Activated CD8-positive, alpha-beta T cell treated with anti-CD3 and anti-CD28 coated beads, Interleukin-2, amount 10 ng/mL, durations not matched to agents 7 days and 5 days (primary cell): ENCODE measurements at regions not wholly inside any gene's neighbourhood (a gene's known extent, or its start where the extent isn't known, plus 50 kb on each side); places are given as distances from the start of the nearest gene placed in this dataset.

Source experiments
- ATAC-seq: fragments of 150-1000 bp; cut with Tn5 transposase; one replicate; pipeline ENCODE4 v1.10.0; 2021; ENCODE audit warnings: moderate library complexity
- CTCF ChIA-PET: fragments of 350-600 bp; sonication (Branson Sonifier 250); formaldehyde crosslinking; loops from one replicate; lab custom pipeline; 2021; ENCODE audit warnings: antibody characterized with exemption; lab: Charles Lee
- POLR2A ChIA-PET: fragments of 350-600 bp; sonication (Branson Sonifier 250); formaldehyde crosslinking; loops from one replicate; lab custom pipeline; 2021; ENCODE audit warnings: antibody characterized with exemption; lab: Charles Lee
- DNase-seq: peaks from one replicate; pipeline ENCODE4 v3.0.0-alpha.2; 2020
- H3K27ac Mint-ChIP-seq: one replicate; pipeline ENCODE4 v1.8.0; 2021; ENCODE audit warnings: mild to moderate bottlenecking, mixed read lengths
- H3K27me3 Mint-ChIP-seq: one replicate; pipeline ENCODE4 v1.8.0; 2021; ENCODE audit warnings: low read depth, mixed read lengths
- H3K36me3 Mint-ChIP-seq: one replicate; pipeline ENCODE4 v1.8.0; 2021; ENCODE audit warnings: low read depth, mixed read lengths
- H3K4me1 Mint-ChIP-seq: one replicate; pipeline ENCODE4 v1.8.0; 2021; ENCODE audit warnings: low read depth, mixed read lengths
- H3K4me3 Mint-ChIP-seq: one replicate; pipeline ENCODE4 v1.8.0; 2021; ENCODE audit warnings: mild to moderate bottlenecking, mixed read lengths
- H3K9me3 Mint-ChIP-seq: one replicate; pipeline ENCODE4 v1.8.0; 2022; ENCODE audit warnings: mixed read lengths; ENCODE audit not compliant: insufficient read depth

- CTCF ChIA-PET, result interaction anchor here (1.1 kb wide), 1 partner anchor 83 kb away, joined by 3 read pairs; no protein-coding TSS in a partner anchor
Observed at GRCh38 chr14:35986219-35986573, 160.1 kb downstream of the BRMS1L start.

DNA sequence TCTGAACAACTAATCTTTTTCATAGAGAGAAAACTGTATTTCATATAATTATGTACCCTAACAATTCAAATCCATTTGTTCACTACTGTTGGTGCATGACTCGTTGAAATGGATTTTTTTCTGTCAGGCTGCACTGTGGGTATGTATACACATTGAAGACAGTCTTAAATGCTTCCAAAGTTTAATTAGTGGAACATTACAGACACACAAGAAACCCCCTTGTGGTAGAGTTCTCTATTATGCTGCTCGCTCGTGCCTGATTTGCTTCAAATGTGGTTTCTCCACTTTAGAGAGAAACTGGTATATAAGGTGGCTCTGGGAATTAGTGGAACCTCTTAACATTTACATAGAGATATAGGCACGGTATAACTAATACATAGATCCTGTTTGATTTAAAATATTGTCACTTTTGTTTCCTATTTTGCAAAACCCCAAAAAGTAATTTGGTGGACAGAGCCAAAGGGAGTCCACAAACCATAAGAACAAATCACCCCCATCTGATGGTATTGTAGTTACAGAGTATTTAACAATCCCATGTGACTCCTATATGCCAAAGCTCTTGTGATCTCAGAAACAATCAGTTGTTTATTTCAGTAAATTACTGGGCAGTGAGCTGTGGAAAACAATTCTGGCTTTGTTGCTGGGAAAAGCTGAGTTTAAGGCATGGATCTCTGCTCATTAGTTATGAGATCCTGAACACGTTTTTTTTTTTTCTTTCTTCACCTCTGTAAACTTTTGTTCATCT is 159.5 kb downstream of the BRMS1L start:
- ChIA-PET POLR2A (no interaction called here), CTCF (interaction anchor here (1.1 to 1.2 kb wide), 2 partner anchors 83 to 102 kb away, joined by 3 read pairs; no protein-coding TSS in a partner anchor)
- H3K27ac Mint-ChIP-seq, result no peak overlapping the region
- H3K27me3 Mint-ChIP-seq, result peaks cover 1% of the 10 kb centered on the region
- ATAC-seq (no peak), DNase-seq (no peak)
- H3K36me3 Mint-ChIP-seq, result no peaks in the 10 kb centered on the region
- H3K9me3 Mint-ChIP-seq, result no peaks in the 10 kb centered on the region
- no peak overlapping the region for H3K4me3 Mint-ChIP-seq
- H3K4me1 Mint-ChIP-seq, result peaks cover 7% of the 10 kb centered on the region

More at GRCh38 chr14:35986219-35986573, 160.1 kb downstream of the BRMS1L start:
- H3K27ac Mint-ChIP-seq, result no peak overlapping the region
- DNase-seq, result no peak
- POLR2A ChIA-PET, result no interaction called here
- H3K4me3 Mint-ChIP-seq, result no peak overlapping the region
- H3K9me3 Mint-ChIP-seq, result no peaks in the 10 kb centered on the region
- H3K4me1 Mint-ChIP-seq, result peaks cover 7% of the 10 kb centered on the region
- no peak for ATAC-seq
- no peaks in the 10 kb centered on the region for H3K36me3 Mint-ChIP-seq
- no peaks in the 10 kb centered on the region for H3K27me3 Mint-ChIP-seq

DNA sequence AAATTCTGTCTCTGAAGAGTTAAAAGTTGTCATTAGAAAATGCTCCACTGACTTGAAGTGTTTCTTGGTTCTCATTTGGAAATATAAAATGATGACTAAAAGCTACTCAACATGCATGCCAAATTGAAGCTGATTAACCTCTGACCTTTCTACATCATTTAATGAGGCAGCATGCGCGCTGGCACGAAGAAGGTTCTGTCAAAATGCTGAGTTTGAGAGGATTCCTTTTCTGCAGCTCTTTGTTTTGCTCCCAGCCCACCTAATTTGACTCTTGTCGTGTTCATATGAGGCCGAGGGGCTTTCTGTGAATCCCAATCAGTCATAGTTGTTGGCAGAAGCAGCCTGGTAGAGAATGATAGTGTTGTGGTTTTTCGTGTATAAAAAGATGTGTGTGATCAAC is 153.4 kb downstream of the BRMS1L start:
- no peaks in the 10 kb centered on the region for H3K36me3 Mint-ChIP-seq
- ATAC-seq, result no peak
- no peaks in the 10 kb centered on the region for H3K4me1 Mint-ChIP-seq
- peaks cover 4% of the 10 kb centered on the region for H3K27me3 Mint-ChIP-seq
- no peak for DNase-seq
- no peak overlapping the region for H3K27ac Mint-ChIP-seq
- POLR2A ChIA-PET, result no interaction called here
- H3K4me3 Mint-ChIP-seq, result no peak overlapping the region
- no peaks in the 10 kb centered on the region for H3K9me3 Mint-ChIP-seq
- CTCF ChIA-PET, result no interaction called here

- POLR2A ChIA-PET, result no interaction called here
- H3K36me3 Mint-ChIP-seq, result no peaks in the 10 kb centered on the region
- no peaks in the 10 kb centered on the region for H3K4me1 Mint-ChIP-seq
- CTCF ChIA-PET, result no interaction called here
- no peak overlapping the region for H3K4me3 Mint-ChIP-seq
- peaks cover 4% of the 10 kb centered on the region for H3K27me3 Mint-ChIP-seq
- no peaks in the 10 kb centered on the region for H3K9me3 Mint-ChIP-seq
- no peak for ATAC-seq
- no peak overlapping the region for H3K27ac Mint-ChIP-seq
- DNase-seq, result no peak
Observed at GRCh38 chr14:35978561-35978960, 152.4 kb downstream of the BRMS1L start.

DNA sequence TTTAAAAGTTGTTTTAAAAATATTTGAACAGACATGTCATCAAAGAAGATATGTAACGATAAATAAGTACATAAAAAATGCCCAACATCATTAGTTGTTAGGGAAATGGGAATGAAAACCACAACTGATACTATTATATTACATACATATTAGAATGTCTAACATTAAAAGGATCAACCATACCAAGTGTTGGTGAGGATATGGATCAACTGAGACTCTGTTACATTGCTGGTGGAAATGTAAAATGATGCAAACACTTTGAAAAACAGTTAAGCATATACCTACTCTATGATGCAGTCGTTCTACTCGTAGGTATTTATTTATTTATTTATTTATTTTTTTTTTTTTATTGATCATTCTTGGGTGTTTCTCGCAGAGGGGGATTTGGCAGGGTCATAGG is 149.7 kb downstream of the BRMS1L start:
- Mint-ChIP-seq H3K4me3 (no peak overlapping the region), H3K27me3 (peaks cover 4% of the 10 kb centered on the region), H3K36me3 (no peaks in the 10 kb centered on the region), H3K9me3 (no peaks in the 10 kb centered on the region), H3K4me1 (no peaks in the 10 kb centered on the region), H3K27ac (no peak overlapping the region)
- DNase-seq (no peak), ATAC-seq (no peak)
- ChIA-PET CTCF (no interaction called here), POLR2A (no interaction called here)

GRCh38 chr14:35973770-35974169 is 147.6 kb downstream of the BRMS1L start:
- ATAC-seq (no peak), DNase-seq (no peak)
- no peaks in the 10 kb centered on the region for H3K4me1 Mint-ChIP-seq
- H3K27me3 Mint-ChIP-seq, result peaks cover 5% of the 10 kb centered on the region
- H3K9me3 Mint-ChIP-seq, result peaks cover under 1% of the 10 kb centered on the region
- ChIA-PET POLR2A (no interaction called here), CTCF (no interaction called here)
- no peak overlapping the region for H3K4me3 Mint-ChIP-seq
- H3K27ac Mint-ChIP-seq, result no peak overlapping the region
- H3K36me3 Mint-ChIP-seq, result no peaks in the 10 kb centered on the region

GRCh38 chr14:35971965-35972630 is 146.0 kb downstream of the BRMS1L start:
- Mint-ChIP-seq H3K27me3 (peaks cover 9% of the 10 kb centered on the region), H3K27ac (no peak overlapping the region), H3K4me3 (no peak overlapping the region), H3K36me3 (no peaks in the 10 kb centered on the region), H3K9me3 (peaks cover 5% of the 10 kb centered on the region), H3K4me1 (no peaks in the 10 kb centered on the region)
- ChIA-PET POLR2A (no interaction called here), CTCF (no interaction called here)
- DNase-seq (no peak), ATAC-seq (no peak)

- Mint-ChIP-seq H3K9me3 (peaks cover 5% of the 10 kb centered on the region), H3K4me3 (no peak overlapping the region), H3K36me3 (no peaks in the 10 kb centered on the region), H3K27ac (no peak overlapping the region), H3K4me1 (no peaks in the 10 kb centered on the region), H3K27me3 (peaks cover 12% of the 10 kb centered on the region)
- no peak for DNase-seq
- CTCF ChIA-PET, result no interaction called here
- POLR2A ChIA-PET, result no interaction called here
- ATAC-seq, result no peak
Observed at GRCh38 chr14:35969310-35969709, 143.2 kb downstream of the BRMS1L start.

GRCh38 chr14:35965400-35965799 is 139.3 kb downstream of the BRMS1L start:
- Mint-ChIP-seq H3K4me1 (no peaks in the 10 kb centered on the region), H3K27me3 (peaks cover 15% of the 10 kb centered on the region), H3K27ac (no peak overlapping the region), H3K9me3 (peaks cover 5% of the 10 kb centered on the region), H3K4me3 (no peak overlapping the region), H3K36me3 (no peaks in the 10 kb centered on the region)
- ATAC-seq (no peak), DNase-seq (no peak)
- POLR2A ChIA-PET, result no interaction called here
- CTCF ChIA-PET, result interaction anchor here (1.2 to 2.1 kb wide), 4 partner anchors 10 to 147 kb away, joined by 3 to 7 read pairs (median 5); no protein-coding TSS in a partner anchor

- no peaks in the 10 kb centered on the region for H3K4me1 Mint-ChIP-seq
- H3K27ac Mint-ChIP-seq, result no peak overlapping the region
- H3K4me3 Mint-ChIP-seq, result no peak overlapping the region
- peaks cover 15% of the 10 kb centered on the region for H3K27me3 Mint-ChIP-seq
- H3K36me3 Mint-ChIP-seq, result no peaks in the 10 kb centered on the region
- POLR2A ChIA-PET, result no interaction called here
- no peak for DNase-seq
- no peak for ATAC-seq
- peaks cover 5% of the 10 kb centered on the region for H3K9me3 Mint-ChIP-seq
- CTCF ChIA-PET, result no interaction called here
Observed at GRCh38 chr14:35964697-35965286, 138.7 kb downstream of the BRMS1L start.

- DNase-seq (no peak), ATAC-seq (no peak)
- Mint-ChIP-seq H3K36me3 (no peaks in the 10 kb centered on the region), H3K4me3 (no peak overlapping the region), H3K9me3 (no peaks in the 10 kb centered on the region), H3K4me1 (no peaks in the 10 kb centered on the region), H3K27me3 (peaks cover 7% of the 10 kb centered on the region), H3K27ac (no peak overlapping the region)
- ChIA-PET CTCF (no interaction called here), POLR2A (no interaction called here)
Observed at GRCh38 chr14:35963209-35963608, 137.1 kb downstream of the BRMS1L start.

DNA sequence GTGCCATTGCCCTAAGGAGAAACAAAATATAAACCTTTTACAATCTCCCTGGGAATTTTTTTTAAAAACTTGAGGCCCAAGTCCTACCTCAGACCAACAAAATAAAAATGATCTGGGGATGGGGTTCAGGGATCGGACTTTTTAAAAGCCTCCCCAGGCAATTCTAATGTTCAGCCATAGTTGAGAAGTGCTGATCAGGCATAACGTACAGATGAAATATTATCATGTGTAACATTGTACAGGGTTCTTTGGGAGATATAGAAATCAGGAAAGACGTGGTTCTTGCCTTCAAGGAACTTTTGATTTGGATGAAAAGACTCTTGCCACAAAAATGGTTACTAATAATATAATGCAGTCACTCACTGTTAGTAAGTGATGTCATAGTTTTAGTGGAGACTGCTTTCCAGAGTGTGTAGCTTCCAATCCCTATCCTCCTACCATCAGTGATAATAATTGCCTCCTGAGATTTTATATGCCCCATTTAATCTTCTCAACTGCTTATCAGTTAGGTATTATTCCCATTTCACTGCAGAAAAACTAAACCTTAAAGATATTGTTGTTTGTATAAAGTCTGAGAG is 135.6 kb downstream of the BRMS1L start:
- Mint-ChIP-seq H3K4me3 (no peak overlapping the region), H3K4me1 (no peaks in the 10 kb centered on the region), H3K9me3 (no peaks in the 10 kb centered on the region), H3K27me3 (peaks cover 9% of the 10 kb centered on the region), H3K36me3 (no peaks in the 10 kb centered on the region), H3K27ac (no peak overlapping the region)
- DNase-seq (no peak), ATAC-seq (no peak)
- ChIA-PET CTCF (interaction anchor here (3.8 kb wide), 1 partner anchor 108 kb away, joined by 14 read pairs; no protein-coding TSS in a partner anchor), POLR2A (no interaction called here)
